ENCODE measurements at regions not wholly inside any gene's neighbourhood (a gene's known extent, or its start where the extent isn't known, plus 50 kb on each side); places are given as distances from the start of the nearest gene placed in this dataset.
A peak's percentile ranks its signal among the peaks of the same experiment; 100 is the strongest.
"Not testable (repeated sequence)": the region's sequence is repeated elsewhere in the genome, so short reads cannot be mapped to it uniquely, and the experiment has no call there.

GRCh38 chr12:22115711-22116110 is 69.7 kb downstream of the CMAS start:
- no peaks in the 10 kb centered on the region for H3K36me3 Mint-ChIP-seq
- no peak for ATAC-seq (ENCODE audit: low read depth)
- H3K4me1 Mint-ChIP-seq, result no peaks in the 10 kb centered on the region
- peaks cover 8% of the 10 kb centered on the region for H3K27me3 Mint-ChIP-seq
- no peak for DNase-seq (ENCODE audit: low spot score in 2 of 2)
- no peak overlapping the region for H3K4me3 Mint-ChIP-seq
- H3K9me3 Mint-ChIP-seq, result no peaks in the 10 kb centered on the region
- H3K27ac Mint-ChIP-seq, result no peak overlapping the region

- DNase-seq (ENCODE audit: low spot score in 2 of 2) (no peak), ATAC-seq (ENCODE audit: low read depth) (no peak)
- no peak overlapping the region for H3K4me3 Mint-ChIP-seq
- no peaks in the 10 kb centered on the region for H3K36me3 Mint-ChIP-seq
- H3K27ac Mint-ChIP-seq, result no peak overlapping the region
- H3K27me3 Mint-ChIP-seq, result peaks cover 8% of the 10 kb centered on the region
- no peaks in the 10 kb centered on the region for H3K9me3 Mint-ChIP-seq
- H3K4me1 Mint-ChIP-seq, result peaks cover 2% of the 10 kb centered on the region
Measured at GRCh38 chr12:22116376-22116775, 70.4 kb downstream of the CMAS start.

GRCh38 chr12:22117563-22118237 is 71.7 kb downstream of the CMAS start:
- ATAC-seq (ENCODE audit: low read depth) (no peak), DNase-seq (ENCODE audit: low spot score in 2 of 2) (no peak)
- Mint-ChIP-seq H3K27ac (no peak overlapping the region), H3K9me3 (no peaks in the 10 kb centered on the region), H3K36me3 (no peaks in the 10 kb centered on the region), H3K27me3 (peaks cover 8% of the 10 kb centered on the region), H3K4me3 (no peak overlapping the region), H3K4me1 (peaks cover 2% of the 10 kb centered on the region)

GRCh38 chr12:22118238-22118790 is 72.3 kb downstream of the CMAS start:
- H3K4me1 Mint-ChIP-seq, result peaks cover 2% of the 10 kb centered on the region
- H3K27ac Mint-ChIP-seq, result no peak overlapping the region
- no peak for DNase-seq (ENCODE audit: low spot score in 2 of 2)

GRCh38 chr12:22121224-22121623 is 75.2 kb downstream of the CMAS start:
- no peak overlapping the region for H3K27ac Mint-ChIP-seq
- peaks cover 4% of the 10 kb centered on the region for H3K27me3 Mint-ChIP-seq
- peak; percentile 38 for ATAC-seq (ENCODE audit: low read depth)

More at GRCh38 chr12:22118238-22118790, 72.3 kb downstream of the CMAS start:
- H3K9me3 Mint-ChIP-seq, result no peaks in the 10 kb centered on the region
- peaks cover 8% of the 10 kb centered on the region for H3K27me3 Mint-ChIP-seq
- H3K36me3 Mint-ChIP-seq, result no peaks in the 10 kb centered on the region
- no peak overlapping the region for H3K4me3 Mint-ChIP-seq
- ATAC-seq (ENCODE audit: low read depth), result no peak

GRCh38 chr12:22122359-22122758 is 76.3 kb downstream of the CMAS start:
- Mint-ChIP-seq H3K9me3 (peaks cover 4% of the 10 kb centered on the region), H3K27ac (no peak overlapping the region), H3K4me1 (peaks cover 2% of the 10 kb centered on the region), H3K36me3 (no peaks in the 10 kb centered on the region), H3K4me3 (no peak overlapping the region), H3K27me3 (peaks cover 4% of the 10 kb centered on the region)
- ATAC-seq (ENCODE audit: low read depth), result no peak
- no peak for DNase-seq (ENCODE audit: low spot score in 2 of 2)

More at GRCh38 chr12:22121224-22121623, 75.2 kb downstream of the CMAS start:
- Mint-ChIP-seq H3K4me3 (no peak overlapping the region), H3K9me3 (no peaks in the 10 kb centered on the region), H3K4me1 (peaks cover 2% of the 10 kb centered on the region), H3K36me3 (no peaks in the 10 kb centered on the region)
- peak in 1 of 2 donors; percentile 5 for DNase-seq (ENCODE audit: low spot score in 2 of 2)

GRCh38 chr12:22124987-22125386 is 79.0 kb downstream of the CMAS start:
- Mint-ChIP-seq H3K4me1 (peaks cover 2% of the 10 kb centered on the region), H3K36me3 (no peaks in the 10 kb centered on the region), H3K27me3 (no peaks in the 10 kb centered on the region), H3K27ac (no peak overlapping the region), H3K4me3 (no peak overlapping the region), H3K9me3 (peaks cover 5% of the 10 kb centered on the region)
- ATAC-seq (ENCODE audit: low read depth), result no peak
- DNase-seq (ENCODE audit: low spot score in 2 of 2), result no peak

GRCh38 chr12:22126101-22126500 is 80.1 kb downstream of the CMAS start:
- not testable (repeated sequence) for H3K27ac Mint-ChIP-seq; ATAC-seq (ENCODE audit: low read depth); H3K9me3 Mint-ChIP-seq; H3K27me3 Mint-ChIP-seq; H3K4me1 Mint-ChIP-seq; H3K36me3 Mint-ChIP-seq; DNase-seq (ENCODE audit: low spot score in 2 of 2); H3K4me3 Mint-ChIP-seq

- H3K36me3 Mint-ChIP-seq, result no peaks in the 10 kb centered on the region
- peaks cover 5% of the 10 kb centered on the region for H3K9me3 Mint-ChIP-seq
- no peak for DNase-seq (ENCODE audit: low spot score in 2 of 2)
- no peaks in the 10 kb centered on the region for H3K4me1 Mint-ChIP-seq
- H3K4me3 Mint-ChIP-seq, result no peak overlapping the region
- ATAC-seq (ENCODE audit: low read depth), result no peak
- peaks cover 3% of the 10 kb centered on the region for H3K27me3 Mint-ChIP-seq
- no peak overlapping the region for H3K27ac Mint-ChIP-seq
Measured at GRCh38 chr12:22126758-22127157, 80.7 kb downstream of the CMAS start.

- Mint-ChIP-seq H3K36me3 (no peaks in the 10 kb centered on the region), H3K9me3 (peaks cover 5% of the 10 kb centered on the region), H3K27ac (no peak overlapping the region), H3K4me1 (no peaks in the 10 kb centered on the region), H3K27me3 (peaks cover 10% of the 10 kb centered on the region), H3K4me3 (no peak overlapping the region)
- ATAC-seq (ENCODE audit: low read depth), result no peak
- DNase-seq (ENCODE audit: low spot score in 2 of 2), result no peak
Measured at GRCh38 chr12:22130671-22131070, 84.7 kb downstream of the CMAS start.

GRCh38 chr12:22136604-22137117 is 90.6 kb downstream of the CMAS start:
- ATAC-seq (ENCODE audit: low read depth); H3K36me3 Mint-ChIP-seq; H3K27ac Mint-ChIP-seq: not testable (repeated sequence)

More at GRCh38 chr12:22136604-22137117, 90.6 kb downstream of the CMAS start:
- H3K9me3 Mint-ChIP-seq; DNase-seq (ENCODE audit: low spot score in 2 of 2); H3K27me3 Mint-ChIP-seq; H3K4me3 Mint-ChIP-seq; H3K4me1 Mint-ChIP-seq: not testable (repeated sequence)
